H1 (cell line): ENCODE measurements at regions not wholly inside any gene's neighbourhood (a gene's known extent, or its start where the extent isn't known, plus 50 kb on each side); places are given as distances from the start of the nearest gene placed in this dataset.

Experiments used
- BACH1 ChIP-seq: IDR thresholded peaks from 2 replicates; pipeline ENCODE4 v1.6.1; 2012; ENCODE audit warnings: low read length, improper control_type of control experiment
- TAF7 ChIP-seq: optimal IDR thresholded peaks from 2 replicates; pipeline ENCODE3; 2011; ENCODE audit warnings: low read depth, mild to moderate bottlenecking, inconsistent platforms, low read length, moderate library complexity, borderline replicate concordance

DNA sequence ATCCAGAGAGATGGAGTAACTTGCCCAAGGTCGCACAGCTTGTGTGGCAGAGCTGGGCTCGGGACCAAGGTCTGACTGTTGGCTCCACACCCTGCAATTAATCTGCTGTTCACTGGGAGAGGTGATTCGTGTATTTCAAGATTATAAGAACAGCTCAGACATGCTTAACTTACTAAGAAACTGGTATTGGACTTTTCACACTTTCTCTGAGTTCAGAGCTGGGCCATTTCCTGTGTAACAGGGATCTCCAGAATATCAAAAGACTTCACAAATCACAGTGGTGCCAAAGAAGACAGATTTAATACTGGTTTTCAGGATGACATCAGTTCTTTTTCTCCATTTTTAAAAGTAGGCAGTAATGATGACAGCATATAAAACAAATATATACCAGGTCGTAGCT is 156.8 kb upstream of the UBE2E1 start (continued):
- TF ChIP-seq BACH1 (no peak), TAF7 (no peak)
- TF ChIP-seq, all 59 proteins: peak for 0
